ENCODE measurements at regions not wholly inside any gene's neighbourhood (a gene's known extent, or its start where the extent isn't known, plus 50 kb on each side); places are given as distances from the start of the nearest gene placed in this dataset.

GRCh38 chr10:27599546-27599945 lies 95.4 kb downstream of the RAB18 start:
- DNase-seq = no peak
- intact Hi-C loops (cut with micrococcal nuclease) = no loop called here
- ATAC-seq = no peak

GRCh38 chr10:27600930-27601329 lies 96.8 kb downstream of the RAB18 start:
- no peak for ATAC-seq
- DNase-seq = no peak
- intact Hi-C loops (cut with micrococcal nuclease) = no loop called here

DNA sequence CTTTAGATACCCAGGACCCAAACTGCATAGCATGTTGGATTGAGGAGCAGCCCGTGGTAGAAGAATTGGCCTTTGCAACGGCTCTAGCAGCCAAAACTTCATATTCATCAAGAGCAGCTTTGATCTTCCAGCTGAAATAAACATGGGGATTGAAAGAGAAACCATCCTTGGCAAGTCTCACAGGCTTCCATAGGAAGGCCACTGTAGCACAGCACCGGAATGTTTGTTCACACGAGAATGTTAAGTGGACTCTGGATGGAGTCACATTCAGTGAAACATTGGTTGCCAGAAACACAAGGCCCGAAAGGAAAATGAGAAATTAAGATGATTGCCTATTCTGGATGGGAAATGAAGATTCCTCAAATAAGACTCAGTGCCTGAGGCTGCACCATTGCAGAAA lies 97.4 kb downstream of the RAB18 start:
- intact Hi-C loops (cut with micrococcal nuclease) = no loop called here
- DNase-seq (no peak), ATAC-seq (peak; percentile 43)

- DNase-seq = no peak
- ATAC-seq = peak; percentile 64
- intact Hi-C loops (cut with micrococcal nuclease) = no loop called here
Observed at GRCh38 chr10:27601946-27602538, 97.9 kb downstream of the RAB18 start.

DNA sequence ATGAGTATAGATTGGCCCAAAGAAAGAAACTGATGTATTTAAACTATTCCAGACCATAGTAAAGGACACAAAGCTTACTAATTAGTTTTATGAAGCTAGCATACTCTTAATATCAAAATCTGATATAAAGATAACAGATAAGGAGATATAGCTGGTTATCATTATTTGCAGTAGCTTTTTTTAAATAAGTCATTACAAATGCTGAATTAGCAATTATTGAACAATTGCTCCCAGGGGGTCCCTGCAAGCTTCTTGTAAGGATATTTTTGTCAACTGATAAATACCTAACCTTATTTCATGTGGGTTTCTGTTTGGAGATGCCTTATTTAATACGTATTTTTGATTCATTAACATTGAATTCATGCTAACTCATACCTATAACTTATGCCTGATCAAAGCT lies 99.0 kb downstream of the RAB18 start:
- no peak for DNase-seq
- ATAC-seq = no peak
- intact Hi-C loops (cut with micrococcal nuclease) = no loop called here

DNA sequence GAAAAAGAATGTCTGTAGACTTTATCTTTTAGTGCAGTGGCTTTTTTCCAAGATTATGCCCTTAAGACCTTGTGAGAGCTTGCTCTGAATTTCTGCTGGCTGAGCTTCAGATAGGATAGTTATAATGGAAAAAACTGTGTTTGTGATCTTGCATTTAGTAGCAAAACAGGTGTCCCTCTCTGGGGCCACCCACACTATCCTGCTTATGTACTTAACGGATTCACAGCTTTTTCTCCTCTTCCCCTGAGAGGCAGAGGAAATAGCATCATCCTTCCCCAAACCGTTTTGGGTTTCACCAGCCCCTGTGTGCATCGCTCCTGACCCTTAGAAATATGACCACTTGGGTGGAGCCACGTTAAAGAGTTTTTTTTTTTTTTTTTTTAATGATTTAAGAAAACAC lies 101.2 kb downstream of the RAB18 start:
- intact Hi-C loops (cut with micrococcal nuclease) = no loop called here
- no peak for DNase-seq
- ATAC-seq = peak; percentile 31

DNA sequence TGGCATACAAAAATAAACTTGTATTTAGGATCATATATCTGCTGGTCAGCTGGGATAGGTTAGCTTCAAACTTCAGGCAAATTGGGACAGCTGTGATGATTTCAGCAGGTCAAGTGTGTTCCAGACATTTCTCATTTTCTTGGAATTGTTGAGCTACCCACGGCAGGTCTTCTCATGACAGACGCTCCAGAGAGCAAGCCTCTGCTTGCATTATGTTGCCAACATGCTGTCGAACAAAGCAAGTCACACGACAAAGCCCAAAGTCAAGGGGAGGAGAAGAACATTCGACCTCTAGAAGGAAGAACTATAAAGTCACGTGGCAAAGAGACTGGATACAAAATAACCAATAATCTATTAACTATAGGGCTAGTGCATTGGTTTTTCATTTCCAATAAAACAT lies 103.5 kb downstream of the RAB18 start:
- DNase-seq = no peak
- ATAC-seq = no peak
- intact Hi-C loops (cut with micrococcal nuclease) = no loop called here

DNA sequence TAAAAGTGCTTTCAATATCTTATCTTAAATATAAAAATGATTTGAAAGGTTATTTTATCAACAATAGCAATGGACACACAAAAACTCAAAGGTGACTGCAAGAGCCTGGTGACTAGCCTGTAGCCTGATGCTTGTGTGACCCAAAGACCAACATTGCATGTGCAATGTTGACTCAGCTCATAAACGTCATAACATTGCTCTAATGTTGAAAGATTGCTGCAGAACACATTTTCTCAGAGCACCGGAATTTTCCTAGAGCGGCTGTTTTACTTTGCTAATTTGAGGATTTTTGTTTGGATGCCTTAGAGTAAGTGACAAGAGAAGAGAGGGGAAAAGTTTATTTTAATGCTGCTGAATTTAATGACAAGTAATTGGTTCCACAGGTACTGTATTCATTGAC lies 107.1 kb downstream of the RAB18 start:
- ATAC-seq = peak; percentile 26

DNA sequence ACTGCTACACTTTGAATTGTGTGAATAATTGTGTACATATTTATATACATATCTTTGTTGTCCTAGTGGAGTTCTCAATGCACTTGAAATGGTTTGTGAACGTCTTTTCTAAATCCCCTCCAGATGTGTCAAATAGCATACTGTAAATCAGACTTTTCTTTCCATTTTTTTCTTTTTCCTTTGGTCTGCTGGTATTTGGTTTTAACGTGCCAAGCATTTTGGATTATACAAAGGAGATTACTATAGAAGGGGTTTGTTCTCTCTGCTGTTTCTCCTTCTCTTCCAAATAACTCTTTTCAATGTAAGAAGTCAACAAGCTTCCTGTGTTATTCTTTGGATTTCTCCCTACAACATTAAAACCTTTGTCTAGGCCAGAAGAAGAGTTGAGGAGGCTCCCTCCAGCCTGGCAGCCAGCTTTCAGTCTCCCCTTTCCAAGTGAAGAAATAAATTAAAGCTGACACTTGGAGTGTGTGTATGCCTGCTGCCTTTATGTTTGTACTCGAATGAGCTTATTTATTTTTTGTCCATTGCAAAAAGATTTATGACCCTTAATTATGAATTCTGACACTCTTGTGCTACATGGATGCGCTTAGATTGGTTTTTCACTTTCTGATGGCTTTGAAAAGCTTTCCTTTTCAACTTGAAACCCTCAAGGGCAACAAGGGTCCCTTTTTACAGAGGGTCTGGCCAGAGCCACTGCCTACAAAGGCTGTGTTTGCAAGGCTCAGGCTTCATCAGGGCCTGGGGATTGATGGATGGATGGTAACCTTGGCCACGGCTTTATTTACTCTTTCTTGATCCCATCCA lies 107.8 kb downstream of the RAB18 start:
- no peak for ATAC-seq
- intact Hi-C loops (cut with micrococcal nuclease) = no loop called here
- no peak for DNase-seq

More for the DNA sequence above, 107.1 kb downstream of the RAB18 start:
- intact Hi-C loops (cut with micrococcal nuclease) = no loop called here
- no peak for DNase-seq

- intact Hi-C loops (cut with micrococcal nuclease) = no loop called here
- ATAC-seq = peak; percentile 54
- no peak for DNase-seq
Observed at GRCh38 chr10:27612551-27613035, 108.5 kb downstream of the RAB18 start.

GRCh38 chr10:27614776-27615175 lies 110.7 kb downstream of the RAB18 start:
- ATAC-seq (no peak), DNase-seq (no peak)
- intact Hi-C loops (cut with micrococcal nuclease) = no loop called here

GRCh38 chr10:27618036-27618615 lies 114.0 kb downstream of the RAB18 start:
- no peak for ATAC-seq
- DNase-seq = no peak
- intact Hi-C loops (cut with micrococcal nuclease) = no loop called here

GRCh38 chr10:27618906-27619305 lies 114.8 kb downstream of the RAB18 start:
- no peak for DNase-seq
- no peak for ATAC-seq
- intact Hi-C loops (cut with micrococcal nuclease) = no loop called here

- intact Hi-C loops (cut with micrococcal nuclease) = no loop called here
- ATAC-seq (no peak), DNase-seq (no peak)
Observed at GRCh38 chr10:27619329-27619728, 115.2 kb downstream of the RAB18 start.

- DNase-seq (peak; percentile 31), ATAC-seq (peak; percentile 91)
- intact Hi-C loops (cut with micrococcal nuclease) = no loop called here
Observed at GRCh38 chr10:27620430-27621397, 116.6 kb downstream of the RAB18 start.

DNA sequence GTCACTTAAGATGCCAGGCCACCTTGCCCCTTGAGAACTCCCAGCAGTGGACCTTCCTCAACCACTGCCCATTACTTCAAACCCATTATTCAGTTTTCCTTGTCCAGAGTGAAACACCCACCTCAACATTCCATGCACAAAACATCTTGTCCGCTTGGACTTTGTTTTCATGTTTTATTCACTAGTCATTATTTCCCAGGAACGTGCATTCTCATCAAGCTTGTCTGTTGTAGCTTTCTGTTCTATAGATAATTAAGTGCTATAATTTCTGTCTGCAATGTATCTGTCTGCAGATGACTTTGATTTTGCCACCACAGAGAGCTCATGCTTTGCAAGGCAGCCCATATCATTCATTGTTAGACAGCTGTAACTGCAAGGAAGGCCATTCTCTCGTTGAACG lies 117.4 kb downstream of the RAB18 start:
- no peak for DNase-seq
- no peak for ATAC-seq
- intact Hi-C loops (cut with micrococcal nuclease) = no loop called here

DNA sequence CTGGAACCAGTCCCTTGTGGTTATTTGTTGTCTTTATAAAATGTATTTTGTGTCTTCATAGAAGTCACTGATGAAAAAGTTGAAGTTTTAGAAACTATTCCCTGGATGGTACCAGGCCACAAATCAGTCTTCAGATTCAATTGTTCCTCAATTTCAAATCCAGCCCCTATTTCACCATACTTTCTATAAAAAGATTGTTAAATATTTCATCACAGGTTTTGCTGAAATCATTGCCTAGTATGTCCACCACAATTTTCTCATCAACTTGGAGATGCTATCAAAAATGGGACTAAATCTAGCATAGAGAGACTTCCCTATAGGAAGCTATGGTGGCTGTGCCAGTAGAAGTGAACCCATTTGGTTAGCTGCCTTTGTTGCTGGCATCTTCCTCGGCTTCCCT lies 118.5 kb downstream of the RAB18 start:
- intact Hi-C loops (cut with micrococcal nuclease) = no loop called here
- DNase-seq = no peak
- ATAC-seq = no peak
